Nucleus accumbens (tissue), 56 donors: ENCODE measurements at regions not wholly inside any gene's neighbourhood (a gene's known extent, or its start where the extent isn't known, plus 50 kb on each side); places are given as distances from the start of the nearest gene placed in this dataset.
A peak's percentile ranks its signal among the peaks of the same experiment; 100 is the strongest.
"Not testable (repeated sequence)": the region's sequence is repeated elsewhere in the genome, so short reads cannot be mapped to it uniquely, and the experiment has no call there.

Experiments used
- DNase-seq, 56 donors: peaks; one replicate each; lab custom pipeline; 2025; lab: John Stamatoyannopoulos, UW

GRCh38 chr6:125584468-125584939, 164.9 kb upstream of the HEY2 start:
- peak in 55 of 56 donors; percentile 5 to 93 (median 61) for DNase-seq

DNA sequence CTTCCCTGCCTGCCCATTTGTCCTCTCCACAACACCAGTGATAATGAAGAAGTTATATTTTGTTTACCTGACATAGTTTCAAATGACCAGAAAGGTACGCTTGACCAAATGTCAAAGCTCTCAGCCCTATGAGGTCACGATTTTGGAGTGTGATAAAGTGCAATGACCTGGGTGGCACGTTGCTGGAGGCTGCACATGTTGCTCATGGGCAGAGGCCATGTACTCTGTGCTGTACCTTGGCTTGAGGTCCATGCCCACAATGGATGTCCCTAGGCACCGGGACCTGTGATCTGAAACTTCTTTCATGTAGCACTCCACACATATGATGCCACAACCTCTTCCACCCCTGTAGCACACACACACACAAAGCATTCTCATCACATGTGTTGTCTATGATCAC, 164.0 kb upstream of the HEY2 start:
- no peak for DNase-seq

- no peak for DNase-seq
Observed at GRCh38 chr6:125586074-125586473, 163.4 kb upstream of the HEY2 start.

GRCh38 chr6:125586605-125587004, 162.8 kb upstream of the HEY2 start:
- DNase-seq = no peak

GRCh38 chr6:125587666-125588632, 161.5 kb upstream of the HEY2 start:
- no peak for DNase-seq

- DNase-seq = not testable (repeated sequence)
Observed at GRCh38 chr6:125591796-125592195, 157.6 kb upstream of the HEY2 start.

GRCh38 chr6:125593746-125594145, 155.7 kb upstream of the HEY2 start:
- no peak for DNase-seq

- no peak for DNase-seq
Observed at GRCh38 chr6:125596020-125596419, 153.4 kb upstream of the HEY2 start.

DNA sequence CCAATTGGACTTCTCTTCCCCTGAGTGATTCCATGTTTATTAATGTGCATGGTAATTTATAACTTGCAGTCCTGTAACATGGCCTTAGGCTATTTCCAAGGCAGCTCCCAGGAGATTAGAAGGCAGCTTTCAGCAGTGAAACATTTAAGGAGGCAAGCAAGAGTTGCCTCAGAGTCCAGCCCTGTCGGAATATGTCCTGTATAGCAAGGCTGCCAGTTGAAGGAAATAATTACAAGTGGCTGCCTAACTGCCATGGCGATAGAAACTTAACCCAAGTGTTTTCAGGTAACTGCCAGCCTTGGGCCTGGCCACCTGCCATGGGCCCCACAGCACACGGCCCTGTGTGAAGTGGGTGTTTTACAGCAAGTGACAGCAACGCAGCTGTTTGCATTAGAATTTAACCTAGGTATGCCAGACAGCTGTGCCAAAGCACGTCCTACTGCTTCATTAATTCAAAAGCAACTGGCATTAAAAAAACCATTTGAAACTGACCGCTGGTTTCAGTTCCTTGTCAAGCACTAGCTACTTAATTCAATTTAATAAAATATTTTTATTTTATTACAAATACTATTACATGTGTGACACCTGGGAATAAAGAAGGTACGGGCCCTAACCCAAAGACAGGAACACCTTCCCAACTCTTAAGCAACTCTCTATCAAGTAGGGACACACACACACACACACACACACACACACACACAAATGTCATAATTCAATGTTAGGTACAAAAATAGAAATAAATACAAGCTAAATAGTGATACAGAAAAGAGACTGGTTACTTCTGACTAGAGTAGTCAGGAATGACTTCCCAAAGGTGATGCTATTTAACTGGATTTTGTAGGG, 151.8 kb upstream of the HEY2 start:
- peak in 2 of 56 donors; percentile 1 to 6 for DNase-seq

GRCh38 chr6:125598422-125598821, 151.0 kb upstream of the HEY2 start:
- DNase-seq = peak in 1 of 56 donors; percentile 4

GRCh38 chr6:125604257-125604656, 145.2 kb upstream of the HEY2 start:
- DNase-seq = no peak

- peak in 29 of 56 donors; percentile 3 to 46 (median 23) for DNase-seq
Observed at GRCh38 chr6:125611573-125612344, 137.7 kb upstream of the HEY2 start.

- DNase-seq = no peak
Observed at GRCh38 chr6:125612345-125612846, 137.0 kb upstream of the HEY2 start.

DNA sequence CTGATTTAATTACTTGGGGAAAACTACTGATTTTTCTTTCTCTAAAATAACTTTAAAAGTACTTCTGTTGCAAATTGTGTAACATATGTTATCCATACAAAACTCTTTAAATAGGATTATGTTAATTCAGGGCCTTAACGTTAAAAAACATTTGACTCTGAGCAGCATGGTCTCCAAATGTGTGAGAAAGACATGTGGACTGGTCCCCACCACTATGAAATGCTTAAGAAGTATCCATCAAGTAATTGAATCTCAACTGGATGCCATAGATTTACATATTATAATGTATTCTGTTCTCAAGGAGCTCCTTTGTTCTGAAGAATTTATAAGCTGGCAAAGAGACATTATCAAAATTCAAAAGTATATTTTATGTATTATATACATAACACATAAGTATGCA, 130.8 kb upstream of the HEY2 start:
- DNase-seq = no peak

- DNase-seq = no peak
Observed at GRCh38 chr6:125623085-125623484, 126.3 kb upstream of the HEY2 start.

GRCh38 chr6:125631165-125631564, 118.3 kb upstream of the HEY2 start:
- DNase-seq = peak in 1 of 56 donors; percentile 3

DNA sequence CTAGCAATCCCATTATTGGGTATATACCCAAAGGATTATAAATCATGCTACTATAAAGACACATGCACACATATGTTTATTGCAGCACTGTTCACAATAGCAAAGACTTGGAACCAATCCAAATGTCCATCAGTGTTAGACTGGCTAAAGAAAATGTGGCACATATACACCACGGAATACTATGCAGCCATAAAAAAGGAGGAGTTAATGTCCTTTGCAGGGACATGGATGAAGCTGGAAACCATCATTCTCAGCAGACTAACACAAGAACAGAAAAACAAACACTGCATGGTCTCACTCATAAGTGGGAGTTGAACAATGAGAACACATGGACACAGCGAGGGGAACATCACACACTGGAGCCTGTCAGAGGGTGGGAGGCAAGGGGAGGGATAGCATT, 113.4 kb upstream of the HEY2 start:
- not testable (repeated sequence) for DNase-seq

GRCh38 chr6:125636671-125637070, 112.8 kb upstream of the HEY2 start:
- DNase-seq = no peak

DNA sequence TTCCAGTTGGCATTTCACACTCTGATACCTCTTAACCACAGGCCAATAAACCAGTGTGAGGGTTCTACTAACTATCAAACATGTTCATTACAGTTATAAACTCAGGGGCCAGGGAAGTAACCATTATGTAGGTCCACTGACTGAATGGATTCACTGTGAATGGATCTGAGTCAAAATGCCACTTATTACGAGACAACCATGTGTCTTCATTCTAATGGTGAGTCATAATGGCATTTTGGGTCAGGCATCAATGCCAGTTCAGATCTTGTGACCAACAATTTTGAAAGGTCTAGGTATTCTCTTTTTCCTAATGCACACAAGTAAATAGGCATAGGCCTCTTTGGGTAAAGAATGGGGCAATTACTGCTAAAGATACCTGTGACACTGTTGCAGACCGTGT, 112.2 kb upstream of the HEY2 start:
- DNase-seq = no peak

DNA sequence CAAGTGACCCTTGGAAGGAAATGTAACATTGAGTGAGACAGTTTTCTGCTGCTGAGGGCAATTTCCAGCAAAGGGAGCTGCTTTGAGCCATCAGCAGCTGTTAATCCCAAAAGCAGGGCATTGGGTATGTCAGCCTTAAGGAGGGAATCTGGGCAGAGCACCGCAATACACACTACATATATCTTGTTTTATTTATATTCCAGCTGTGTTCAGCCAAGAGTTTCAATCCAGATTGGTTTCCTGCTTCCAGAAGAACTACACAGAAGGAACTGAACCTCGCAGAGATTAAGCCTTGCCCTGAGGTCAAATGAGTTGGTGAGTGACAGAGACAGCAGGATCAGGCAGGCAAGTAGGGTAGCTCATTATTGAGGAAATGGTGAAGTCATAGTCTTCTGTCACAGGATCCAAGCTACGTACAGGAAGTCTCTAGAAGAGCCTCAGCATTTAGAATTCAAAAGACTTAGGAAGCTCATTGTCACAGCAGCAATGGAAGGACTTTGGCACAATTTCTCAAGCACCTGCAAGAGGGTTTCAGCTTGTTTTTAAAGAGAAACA, 109.9 kb upstream of the HEY2 start:
- no peak for DNase-seq
